Caco-2 (cell line): ENCODE measurements at regions not wholly inside any gene's neighbourhood (a gene's known extent, or its start where the extent isn't known, plus 50 kb on each side); places are given as distances from the start of the nearest gene placed in this dataset.

ENCODE experiments used
- BruUV-seq: library from RNA; stranded (reverse); fragments of 400-500 nt; replicated peaks from 2 replicates; lab custom pipeline; 2021; lab: Mats Ljungman, UMichigan
- CTCF ChIA-PET: fragments of 300-600 bp; sonication (Branson Sonifier 250); formaldehyde crosslinking; loops from one replicate; lab custom pipeline; 2022; ENCODE audit warnings: antibody characterized with exemption; lab: Charles Lee
- POLR2A ChIA-PET: fragments of 300-600 bp; sonication (Branson Sonifier 250); formaldehyde crosslinking; loops from one replicate; lab custom pipeline; 2022; ENCODE audit warnings: antibody characterized with exemption; lab: Charles Lee
- DNase-seq, 2 experiments: peaks; one replicate each; pipeline versions ENCODE4 v3.0.0 to v3.0.0-alpha.2; 2020 to 2022
- H3K27me3 ChIP-seq: replicated peaks from 2 replicates; pipeline ENCODE4 v1.6.0; 2011; ENCODE audit warnings: low read length; ENCODE audit not compliant: control insufficient read depth, insufficient read depth
- H3K36me3 ChIP-seq: 2 replicates; pipeline ENCODE4 v1.5.1; 2011; ENCODE audit warnings: low read length; ENCODE audit not compliant: control insufficient read depth, insufficient read depth
- H3K4me1 ChIP-seq: fragments of 250-450 bp; sonication (Bioruptor Pico); 2 replicates; pipeline ENCODE4 v1.5.1; 2020; ENCODE audit warnings: mild to moderate bottlenecking
- H3K4me3 ChIP-seq: 2 replicates; pipeline ENCODE4 v1.5.1; 2011; ENCODE audit warnings: low read depth, mild to moderate bottlenecking, control low read depth, low read length
- H3K9me3 ChIP-seq: fragments of 250-450 bp; sonication (Bioruptor Pico); 2 replicates; pipeline ENCODE4 v1.5.1; 2020; ENCODE audit warnings: mild to moderate bottlenecking, moderate library complexity
- H3K27ac Mint-ChIP-seq: one replicate; pipeline ENCODE4 v1.8.0; 2022; ENCODE audit warnings: mixed read lengths; ENCODE audit not compliant: unreplicated experiment
- H3K27me3 Mint-ChIP-seq: one replicate; pipeline ENCODE4 v1.8.0; 2022; ENCODE audit warnings: mixed read lengths; ENCODE audit not compliant: insufficient read depth, unreplicated experiment
- H3K36me3 Mint-ChIP-seq: one replicate; pipeline ENCODE4 v1.8.0; 2022; ENCODE audit warnings: mild to moderate bottlenecking, mixed read lengths; ENCODE audit not compliant: insufficient read depth, unreplicated experiment
- H3K4me1 Mint-ChIP-seq: one replicate; pipeline ENCODE4 v1.8.0; 2022; ENCODE audit warnings: low read depth, mixed read lengths; ENCODE audit not compliant: unreplicated experiment
- H3K4me3 Mint-ChIP-seq: one replicate; pipeline ENCODE4 v1.8.0; 2022; ENCODE audit warnings: mild to moderate bottlenecking, moderate library complexity, mixed read lengths; ENCODE audit not compliant: unreplicated experiment
- H3K9me3 Mint-ChIP-seq: one replicate; pipeline ENCODE4 v1.8.0; 2022; ENCODE audit warnings: mixed read lengths; ENCODE audit not compliant: unreplicated experiment
- CTCF ChIP-seq, 2 experiments: fragments of 200-600 bp in 1 of 2; IDR thresholded peaks; 1 replicate in 1 of 2; 2 replicates in 1 of 2; pipeline versions ENCODE4 v1.5.1 to v1.8.0; 2011 to 2022; ENCODE audit warnings: antibody characterized with exemption in 1 of 2, control low read depth in 1 of 2, inconsistent platforms in 1 of 2, low read depth in 1 of 2, low read length in 1 of 2, mild to moderate bottlenecking in 1 of 2, moderate library complexity in 1 of 2; ENCODE audit not compliant: insufficient read depth in 1 of 2, severe bottlenecking in 1 of 2, unreplicated experiment in 1 of 2
- intact Hi-C: fragments of 100-400 bp; cut with micrococcal nuclease; formaldehyde crosslinking; loops from one replicate; pipeline ENCODE4 v1.10.0; 2022; ENCODE audit not compliant: unreplicated experiment

GRCh38 chr9:2524601-2525000, 97.0 kb upstream of the VLDLR start:
- POLR2A ChIA-PET: no interaction called here
- H3K4me3 Mint-ChIP-seq: no peak overlapping the region
- Histone ChIP-seq H3K27me3 (no peaks in the 10 kb centered on the region), H3K36me3 (no peaks in the 10 kb centered on the region), H3K4me3 (no peak overlapping the region), H3K9me3 (no peaks in the 10 kb centered on the region), H3K4me1 (no peaks in the 10 kb centered on the region)
- no peak overlapping the region for H3K27ac Mint-ChIP-seq
- peaks cover 13% of the 10 kb centered on the region for H3K4me1 Mint-ChIP-seq
- H3K36me3 Mint-ChIP-seq: peaks cover 10% of the 10 kb centered on the region
- intact Hi-C loops: no loop called here
- CTCF ChIA-PET: no interaction called here
- DNase-seq: no peak
- H3K9me3 Mint-ChIP-seq: peaks cover 12% of the 10 kb centered on the region
- TF ChIP-seq CTCF (IDR thresholded peaks at IDR 0.05; ENCODE audit: insufficient read depth in 1 of 2, low read depth in 1 of 2, low read length in 1 of 2, severe bottlenecking in 1 of 2, unreplicated experiment in 1 of 2): no peak
- no TSS peak for BruUV-seq
- no peaks in the 10 kb centered on the region for H3K27me3 Mint-ChIP-seq

GRCh38 chr9:2525147-2525546, 96.4 kb upstream of the VLDLR start:
- BruUV-seq: no TSS peak
- Mint-ChIP-seq H3K27ac (no peak overlapping the region), H3K27me3 (no peaks in the 10 kb centered on the region), H3K9me3 (peaks cover 12% of the 10 kb centered on the region), H3K36me3 (peaks cover 10% of the 10 kb centered on the region), H3K4me1 (peaks cover 13% of the 10 kb centered on the region), H3K4me3 (no peak overlapping the region)
- no peak for DNase-seq
- POLR2A ChIA-PET: no interaction called here
- intact Hi-C loops: no loop called here
- H3K9me3 ChIP-seq: no peaks in the 10 kb centered on the region
- no peaks in the 10 kb centered on the region for H3K4me1 ChIP-seq
- H3K36me3 ChIP-seq: no peaks in the 10 kb centered on the region
- no peaks in the 10 kb centered on the region for H3K27me3 ChIP-seq
- H3K4me3 ChIP-seq: no peak overlapping the region
- CTCF ChIA-PET: no interaction called here
- TF ChIP-seq CTCF (IDR thresholded peaks at IDR 0.05; ENCODE audit: insufficient read depth in 1 of 2, low read depth in 1 of 2, low read length in 1 of 2, severe bottlenecking in 1 of 2, unreplicated experiment in 1 of 2): no peak

- DNase-seq: no peak
- H3K4me1 ChIP-seq: no peaks in the 10 kb centered on the region
- H3K36me3 ChIP-seq: no peaks in the 10 kb centered on the region
- no peaks in the 10 kb centered on the region for H3K27me3 Mint-ChIP-seq
- H3K4me3 Mint-ChIP-seq: no peak overlapping the region
- ChIA-PET CTCF (no interaction called here), POLR2A (no interaction called here)
- peaks cover 6% of the 10 kb centered on the region for H3K36me3 Mint-ChIP-seq
- no peaks in the 10 kb centered on the region for H3K9me3 ChIP-seq
- no peaks in the 10 kb centered on the region for H3K27me3 ChIP-seq
- no peak overlapping the region for H3K27ac Mint-ChIP-seq
- peaks cover 12% of the 10 kb centered on the region for H3K9me3 Mint-ChIP-seq
- no TSS peak for BruUV-seq
- intact Hi-C loops: no loop called here
- no peak for TF ChIP-seq CTCF (IDR thresholded peaks at IDR 0.05; ENCODE audit: insufficient read depth in 1 of 2, low read depth in 1 of 2, low read length in 1 of 2, severe bottlenecking in 1 of 2, unreplicated experiment in 1 of 2)
- H3K4me1 Mint-ChIP-seq: peaks cover 13% of the 10 kb centered on the region
- no peak overlapping the region for H3K4me3 ChIP-seq
Observed at GRCh38 chr9:2526071-2526828, 95.3 kb upstream of the VLDLR start.
